ENCODE measurements at regions not wholly inside any gene's neighbourhood (a gene's known extent, or its start where the extent isn't known, plus 50 kb on each side); places are given as distances from the start of the nearest gene placed in this dataset.
"Not testable (repeated sequence)": the region's sequence is repeated elsewhere in the genome, so short reads cannot be mapped to it uniquely, and the experiment has no call there.

GRCh38 chr16:79377082-79377481, 223.5 kb downstream of the MAF start:
- H3K79me2 ChIP-seq (ENCODE audit: insufficient read depth); H3K36me3 ChIP-seq (replicated peaks in 1 of 2; ENCODE audit: control insufficient read depth in 1 of 2, insufficient read depth in 2 of 2, low read length in 1 of 2); H3K9me3 ChIP-seq; H3K9ac ChIP-seq; CTCF ChIA-PET; H3K9me2 ChIP-seq; H3K4me3 ChIP-seq (ENCODE audit: low read depth in 2 of 2, low read length in 1 of 2); H3K4me2 ChIP-seq; POLR2A ChIA-PET; H3K27me3 ChIP-seq (ENCODE audit: insufficient read depth); DNase-seq; H3F3A ChIP-seq (replicated peaks; ENCODE audit: insufficient read depth); H4K20me1 ChIP-seq (ENCODE audit: insufficient read depth); H2AFZ ChIP-seq (ENCODE audit: low read depth); H3K27ac ChIP-seq (ENCODE audit: low read depth in 2 of 2, low read length in 1 of 2): not testable (repeated sequence)
- H3K4me1 ChIP-seq (ENCODE audit: control insufficient read depth in 1 of 2, insufficient read depth in 2 of 2, low read depth in 1 of 2, low read length in 1 of 2): peaks cover 0 to 15% of the 10 kb centered on the region in 2 experiments; a peak in 2 of 4 replicates
- WGBS (ENCODE audit: low lambda C conversion rate): 25% methylated on average over 3 of the region's 5 CpGs

- POLR2A ChIA-PET: no interaction called here
- CTCF ChIA-PET: no interaction called here
- TF ChIP-seq GABPA (IDR thresholded peaks at IDR 0.05; ENCODE audit: low read depth): no peak
- no peak for TF ChIP-seq USF1 (IDR thresholded peaks at IDR 0.05; ENCODE audit: borderline replicate concordance, low read depth)
- TF ChIP-seq TCF12 (IDR thresholded peaks at IDR 0.05): no peak
- TF ChIP-seq RXRA (IDR thresholded peaks at IDR 0.05; ENCODE audit: borderline replicate concordance, low read depth): no peak
- TF ChIP-seq NRF1 (IDR thresholded peaks at IDR 0.05; ENCODE audit: low read depth, low read length): no peak
- TF ChIP-seq CHD2 (IDR thresholded peaks at IDR 0.05; ENCODE audit: low read length, partially characterized antibody): no peak
- no peak for TF ChIP-seq EZH2phosphoT487 (IDR thresholded peaks at IDR 0.05; ENCODE audit: borderline replicate concordance, low read depth)
- TF ChIP-seq FOXM1 (IDR thresholded peaks at IDR 0.05; ENCODE audit: low read depth): no peak
- TF ChIP-seq TEAD4 (IDR thresholded peaks at IDR 0.05; ENCODE audit: borderline replicate concordance, insufficient read depth): no peak
- H3K9me2 ChIP-seq: no peaks in the 10 kb centered on the region
- H3K9me3 ChIP-seq: peaks cover 3% of the 10 kb centered on the region; the same call in 1 of the 2 replicates
- DNase-seq: no peak
- no peak overlapping the region for H3K4me3 ChIP-seq (ENCODE audit: low read depth in 2 of 2, low read length in 1 of 2)
- peaks cover 0 to 2% of the 10 kb centered on the region in 2 experiments; a peak in 2 of 4 replicates for H3K4me1 ChIP-seq (ENCODE audit: control insufficient read depth in 1 of 2, insufficient read depth in 2 of 2, low read depth in 1 of 2, low read length in 1 of 2)
- H2AFZ ChIP-seq (ENCODE audit: low read depth): no peak overlapping the region
- H3K27me3 ChIP-seq (ENCODE audit: insufficient read depth): no peaks in the 10 kb centered on the region
- H3F3A ChIP-seq (replicated peaks; ENCODE audit: insufficient read depth): no peaks in the 10 kb centered on the region
- H4K20me1 ChIP-seq (ENCODE audit: insufficient read depth): no peaks in the 10 kb centered on the region
- H3K36me3 ChIP-seq (replicated peaks in 1 of 2; ENCODE audit: control insufficient read depth in 1 of 2, insufficient read depth in 2 of 2, low read length in 1 of 2): no peaks in the 10 kb centered on the region
- no peak overlapping the region for H3K27ac ChIP-seq (ENCODE audit: low read depth in 2 of 2, low read length in 1 of 2)
- no peak overlapping the region for H3K4me2 ChIP-seq
- H3K9ac ChIP-seq: no peak overlapping the region
- no peaks in the 10 kb centered on the region for H3K79me2 ChIP-seq (ENCODE audit: insufficient read depth)
Measured at GRCh38 chr16:79375351-79375750, 225.2 kb downstream of the MAF start.

GRCh38 chr16:79372503-79373184, 227.9 kb downstream of the MAF start:
- no peaks in the 10 kb centered on the region for H3F3A ChIP-seq (replicated peaks; ENCODE audit: insufficient read depth)
- H3K4me1 ChIP-seq (ENCODE audit: control insufficient read depth in 1 of 2, insufficient read depth in 2 of 2, low read depth in 1 of 2, low read length in 1 of 2): peaks cover 0 to 2% of the 10 kb centered on the region in 2 experiments; a peak in 2 of 4 replicates
- TF ChIP-seq YY1 (IDR thresholded peaks at IDR 0.05; ENCODE audit: low read depth) (no peak), ELF1 (IDR thresholded peaks at IDR 0.05) (no peak), JUND (IDR thresholded peaks at IDR 0.05) (no peak), EZH2phosphoT487 (IDR thresholded peaks at IDR 0.05; ENCODE audit: borderline replicate concordance, low read depth) (no peak), REST (IDR thresholded peaks at IDR 0.05; ENCODE audit: low read depth, low read length) (no peak), TAF1 (IDR thresholded peaks at IDR 0.05; ENCODE audit: borderline replicate concordance, low read depth, low read length) (no peak), GABPA (IDR thresholded peaks at IDR 0.05; ENCODE audit: low read depth) (no peak)
- H3K9me2 ChIP-seq: no peaks in the 10 kb centered on the region
- H2AFZ ChIP-seq (ENCODE audit: low read depth): no peak overlapping the region
- H3K27me3 ChIP-seq (ENCODE audit: insufficient read depth): no peaks in the 10 kb centered on the region
- WGBS (ENCODE audit: low lambda C conversion rate): 32% methylated on average over 5 of the region's 7 CpGs
- no peaks in the 10 kb centered on the region for H3K9me3 ChIP-seq
- H3K4me3 ChIP-seq (ENCODE audit: low read depth in 2 of 2, low read length in 1 of 2): no peak overlapping the region; a peak in 1 of 4 replicates
- no peaks in the 10 kb centered on the region for H3K79me2 ChIP-seq (ENCODE audit: insufficient read depth)
- no peak overlapping the region for H3K4me2 ChIP-seq
- no peaks in the 10 kb centered on the region for H3K36me3 ChIP-seq (replicated peaks in 1 of 2; ENCODE audit: control insufficient read depth in 1 of 2, insufficient read depth in 2 of 2, low read length in 1 of 2)
- DNase-seq: no peak
- no peak overlapping the region for H3K27ac ChIP-seq (ENCODE audit: low read depth in 2 of 2, low read length in 1 of 2)
- ChIA-PET POLR2A (no interaction called here), CTCF (interaction anchor here (0.6 kb wide), 1 partner anchor 444 kb away, joined by 3 read pairs; no protein-coding TSS in a partner anchor)
- no peaks in the 10 kb centered on the region for H4K20me1 ChIP-seq (ENCODE audit: insufficient read depth)
- no peak overlapping the region for H3K9ac ChIP-seq

Measured in SK-N-SH (cell line).